ENCODE measurements at regions not wholly inside any gene's neighbourhood (a gene's known extent, or its start where the extent isn't known, plus 50 kb on each side); places are given as distances from the start of the nearest gene placed in this dataset.
A peak's percentile ranks its signal among the peaks of the same experiment; 100 is the strongest.

- no peak for DNase-seq
- Histone ChIP-seq H3K4me3 (no peak overlapping the region), H3K27me3 (no peaks in the 10 kb centered on the region), H3K27ac (peak overlapping the region in 1 of 10 donors; percentile 41), H3K36me3 (no peaks in the 10 kb centered on the region), H3K4me1 (peaks cover 7 to 35% (median 19%) of the 10 kb centered on the region in 9 donors), H3K9me3 (no peaks in the 10 kb centered on the region)
- intact Hi-C loops (cut with DNase I), result loop anchor here in 1 of 10 donors (10.0 kb wide), 1 partner anchor 53 kb away; the partner anchor contains the start of gene RTN4
- no peak for ATAC-seq
- no peak for TF ChIP-seq CTCF (IDR thresholded peaks at IDR 0.05)
These were observed 57.2 kb upstream of the RTN4 start for GRCh38 chr2:55107436-55107835.

- Histone ChIP-seq H3K27ac (no peak overlapping the region), H3K4me1 (peaks cover 0 to 35% (median 17%) of the 10 kb centered on the region in 9 donors), H3K4me3 (no peak overlapping the region), H3K27me3 (no peaks in the 10 kb centered on the region), H3K9me3 (no peaks in the 10 kb centered on the region), H3K36me3 (no peaks in the 10 kb centered on the region)
- DNase-seq, result no peak
- 92 to 96% methylated on average over 1 of the region's 1 CpG for WGBS, 2 donors
- no peak for ATAC-seq
- intact Hi-C loops (cut with DNase I), result loop anchor here in 1 of 10 donors (10.0 kb wide), 1 partner anchor 51 kb away; the partner anchor contains the start of gene RTN4
- no peak for TF ChIP-seq CTCF (IDR thresholded peaks at IDR 0.05)
These were observed 55.9 kb upstream of the RTN4 start for GRCh38 chr2:55106148-55106547.

GRCh38 chr2:55105456-55105855 lies 55.2 kb upstream of the RTN4 start:
- no peaks in the 10 kb centered on the region for H3K36me3 ChIP-seq
- intact Hi-C loops (cut with DNase I), result loop anchor here in 1 of 10 donors (10.0 kb wide), 1 partner anchor 51 kb away; the partner anchor contains the start of gene RTN4
- WGBS, 2 donors, result 97% methylated on average over 2 of the region's 2 CpGs
- H3K27ac ChIP-seq, result no peak overlapping the region
- ATAC-seq, result no peak
- H3K27me3 ChIP-seq, result no peaks in the 10 kb centered on the region
- TF ChIP-seq CTCF (IDR thresholded peaks at IDR 0.05), result no peak
- no peaks in the 10 kb centered on the region for H3K9me3 ChIP-seq
- DNase-seq, result no peak
- peaks cover 0 to 40% (median 19%) of the 10 kb centered on the region in 9 donors for H3K4me1 ChIP-seq
- H3K4me3 ChIP-seq, result no peak overlapping the region

GRCh38 chr2:55103046-55103445 lies 52.8 kb upstream of the RTN4 start:
- H3K27ac ChIP-seq, result peak overlapping the region in 5 of 10 donors; percentile 32 to 75 (median 37)
- intact Hi-C loops (cut with DNase I), result loop anchor here in 1 of 10 donors (10.0 kb wide), 1 partner anchor 48 kb away; the partner anchor contains the start of gene RTN4
- DNase-seq (no peak), ATAC-seq (peak in 2 of 8 donors; percentile 8 to 22)
- H3K4me1 ChIP-seq, result peaks cover 0 to 50% (median 28%) of the 10 kb centered on the region in 9 donors
- TF ChIP-seq CTCF (IDR thresholded peaks at IDR 0.05), result no peak
- WGBS, 2 donors, result 50 to 58% methylated on average over 3 of the region's 3 CpGs
- H3K36me3 ChIP-seq, result no peaks in the 10 kb centered on the region
- H3K9me3 ChIP-seq, result no peaks in the 10 kb centered on the region
- no peaks in the 10 kb centered on the region for H3K27me3 ChIP-seq
- H3K4me3 ChIP-seq, result no peak overlapping the region
